OCI-LY3 (cell line): ENCODE measurements at regions not wholly inside any gene's neighbourhood (a gene's known extent, or its start where the extent isn't known, plus 50 kb on each side); places are given as distances from the start of the nearest gene placed in this dataset.

Source experiments
- EZH2phosphoT487 ChIP-seq: fragments of 200-600 bp; shearing (Covaris generic); IDR thresholded peaks from 2 replicates; pipeline ENCODE4 v1.6.1; 2018; ENCODE audit warnings: antibody characterized with exemption, mixed run types, low read depth
- TF ChIP-seq, protein P1 (sequence below): fragments of 200-600, 300-600 bp; sonication (generic); IDR thresholded peaks from 2 replicates; pipeline ENCODE4 v1.5.1; 2014; ENCODE audit warnings: antibody characterized with exemption, low read length, low read depth

DNA sequence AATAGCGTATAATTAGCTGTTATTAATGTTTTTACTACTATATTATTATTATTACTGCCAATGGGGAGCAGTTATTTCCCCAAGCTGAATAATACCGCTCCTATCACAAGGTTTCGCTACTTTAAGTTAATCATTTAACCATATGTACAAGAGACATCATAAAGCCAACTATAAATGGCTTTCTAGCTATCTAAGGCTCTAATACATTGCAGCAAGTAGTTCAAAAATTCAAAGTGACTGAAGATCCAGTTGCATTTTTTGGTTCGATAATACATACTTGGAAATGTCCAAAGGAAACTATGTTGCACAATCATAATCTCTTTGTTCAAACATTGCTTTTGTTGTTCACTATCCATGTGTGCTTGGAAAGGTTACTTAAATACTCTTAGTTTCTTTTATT, 952.0 kb upstream of the MBL2 start:
- TF ChIP-seq, protein P1, sequence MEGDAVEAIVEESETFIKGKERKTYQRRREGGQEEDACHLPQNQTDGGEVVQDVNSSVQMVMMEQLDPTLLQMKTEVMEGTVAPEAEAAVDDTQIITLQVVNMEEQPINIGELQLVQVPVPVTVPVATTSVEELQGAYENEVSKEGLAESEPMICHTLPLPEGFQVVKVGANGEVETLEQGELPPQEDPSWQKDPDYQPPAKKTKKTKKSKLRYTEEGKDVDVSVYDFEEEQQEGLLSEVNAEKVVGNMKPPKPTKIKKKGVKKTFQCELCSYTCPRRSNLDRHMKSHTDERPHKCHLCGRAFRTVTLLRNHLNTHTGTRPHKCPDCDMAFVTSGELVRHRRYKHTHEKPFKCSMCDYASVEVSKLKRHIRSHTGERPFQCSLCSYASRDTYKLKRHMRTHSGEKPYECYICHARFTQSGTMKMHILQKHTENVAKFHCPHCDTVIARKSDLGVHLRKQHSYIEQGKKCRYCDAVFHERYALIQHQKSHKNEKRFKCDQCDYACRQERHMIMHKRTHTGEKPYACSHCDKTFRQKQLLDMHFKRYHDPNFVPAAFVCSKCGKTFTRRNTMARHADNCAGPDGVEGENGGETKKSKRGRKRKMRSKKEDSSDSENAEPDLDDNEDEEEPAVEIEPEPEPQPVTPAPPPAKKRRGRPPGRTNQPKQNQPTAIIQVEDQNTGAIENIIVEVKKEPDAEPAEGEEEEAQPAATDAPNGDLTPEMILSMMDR = no peak
- no peak for TF ChIP-seq EZH2phosphoT487
